PC-3 (cell line): ENCODE measurements at regions not wholly inside any gene's neighbourhood (a gene's known extent, or its start where the extent isn't known, plus 50 kb on each side); places are given as distances from the start of the nearest gene placed in this dataset.

Experiments used
- ATAC-seq: fragments of 200-7000 bp; cut with Tn5 transposase; 2 replicates; pipeline ENCODE4 v1.9.1; 2020; ENCODE audit warnings: mild to moderate bottlenecking, moderate library complexity
- BruUV-seq: library from RNA; stranded (reverse); fragments of 400-500 nt; replicated peaks from 2 replicates; lab custom pipeline; 2021; lab: Mats Ljungman, UMichigan
- CTCF ChIA-PET: fragments of 300-600 bp; sonication (Branson Sonifier 250); formaldehyde crosslinking; loops from one replicate; lab custom pipeline; 2022; ENCODE audit warnings: antibody characterized with exemption; lab: Charles Lee
- POLR2A ChIA-PET: fragments of 300-600 bp; sonication (Branson Sonifier 250); formaldehyde crosslinking; loops from one replicate; lab custom pipeline; 2022; ENCODE audit warnings: antibody characterized with exemption; ENCODE audit not compliant: unreplicated experiment; lab: Charles Lee
- DNase-seq: peaks from one replicate; pipeline ENCODE4 v3.0.0-alpha.2; 2015
- H2AFZ ChIP-seq: fragments of 300-600 bp; sonication (generic); 2 replicates; pipeline ENCODE4 v1.6.0; 2016; ENCODE audit warnings: antibody characterized with exemption, low read length
- H3F3A ChIP-seq: fragments of 300-600 bp; sonication (generic); one replicate; pipeline ENCODE4 v1.6.0; 2017; ENCODE audit warnings: antibody characterized with exemption, low read length, control low read depth, mild to moderate bottlenecking; ENCODE audit not compliant: unreplicated experiment
- H3K27ac ChIP-seq: fragments of 300-600 bp; sonication (generic); 2 replicates; pipeline ENCODE4 v1.5.1; 2016; ENCODE audit warnings: mild to moderate bottlenecking, low read length
- H3K27me3 ChIP-seq: fragments of 300-600 bp; sonication (generic); 2 replicates; pipeline ENCODE4 v1.6.1; 2016; ENCODE audit warnings: low read length, mixed read lengths
- H3K36me3 ChIP-seq: fragments of 300-600 bp; sonication (generic); 2 replicates; pipeline ENCODE4 v1.6.1; 2016; ENCODE audit warnings: low read depth, mixed run types, low read length, mixed read lengths
- H3K4me1 ChIP-seq: fragments of 300-600 bp; sonication (generic); 2 replicates; pipeline ENCODE4 v1.5.1; 2016; ENCODE audit warnings: low read length; ENCODE audit not compliant: insufficient read depth
- H3K4me2 ChIP-seq: fragments of 300-600 bp; sonication (generic); 2 replicates; pipeline ENCODE4 v1.6.0; 2016; ENCODE audit warnings: low read length
- H3K4me3 ChIP-seq: fragments of 300-600 bp; sonication (generic); 2 replicates; pipeline ENCODE4 v1.5.1; 2016; ENCODE audit warnings: mild to moderate bottlenecking, low read length, mixed read lengths
- H3K79me2 ChIP-seq: fragments of 300-600 bp; sonication (generic); 2 replicates; pipeline ENCODE4 v1.6.1; 2017; ENCODE audit warnings: low read length, mixed read lengths
- H3K9ac ChIP-seq: fragments of 300-600 bp; sonication (generic); 2 replicates; pipeline ENCODE4 v1.6.0; 2016; ENCODE audit warnings: mild to moderate bottlenecking, low read length
- H3K9me2 ChIP-seq: fragments of 300-600 bp; sonication (generic); replicated peaks from 2 replicates; pipeline ENCODE4 v1.6.1; 2016; ENCODE audit warnings: mixed run types, low read length, mixed read lengths
- H3K9me3 ChIP-seq: fragments of 300-600 bp; sonication (generic); 2 replicates; pipeline ENCODE4 v1.6.1; 2016; ENCODE audit warnings: low read length, mixed read lengths
- H4K20me1 ChIP-seq: fragments of 300-600 bp; sonication (generic); 2 replicates; pipeline ENCODE4 v1.6.1; 2016; ENCODE audit warnings: low read length, mixed read lengths
- CTCF ChIP-seq: fragments of 300-600 bp; sonication (generic); conservative IDR thresholded peaks from 2 replicates; pipeline ENCODE4 v1.5.1; 2017; ENCODE audit warnings: antibody characterized with exemption, low read depth, mild to moderate bottlenecking, low read length
- EZH2 ChIP-seq: fragments of 300-600 bp; sonication (generic); IDR thresholded peaks from one replicate; pipeline ENCODE4 v1.6.1; 2017; ENCODE audit warnings: antibody characterized with exemption, mild to moderate bottlenecking, low read length; ENCODE audit not compliant: unreplicated experiment
- EZH2phosphoT487 ChIP-seq: fragments of 300-600 bp; sonication (generic); IDR thresholded peaks from 2 replicates; pipeline ENCODE4 v1.6.1; 2018; ENCODE audit warnings: mild to moderate bottlenecking, antibody characterized with exemption, low read length, borderline replicate concordance
- intact Hi-C: fragments of 100-400 bp; cut with micrococcal nuclease; formaldehyde crosslinking; loops from 2 replicates; pipeline ENCODE4 v1.9.0; 2023

GRCh38 chr3:176415661-176416295 lies 781.5 kb downstream of the TBL1XR1 start:
- H3K9me2 ChIP-seq: no peaks in the 10 kb centered on the region
- no peak for TF ChIP-seq EZH2phosphoT487
- TF ChIP-seq CTCF: no peak
- TF ChIP-seq EZH2: no peak
- BruUV-seq: no TSS peak
- H3K27ac ChIP-seq: no peak overlapping the region
- POLR2A ChIA-PET: no interaction called here
- H3K36me3 ChIP-seq: no peaks in the 10 kb centered on the region
- H3K4me2 ChIP-seq: no peak overlapping the region
- H3K4me3 ChIP-seq: no peak overlapping the region
- H4K20me1 ChIP-seq: no peaks in the 10 kb centered on the region
- no peaks in the 10 kb centered on the region for H3K79me2 ChIP-seq
- no peak for ATAC-seq
- CTCF ChIA-PET: no interaction called here
- DNase-seq: no peak
- no peaks in the 10 kb centered on the region for H3K4me1 ChIP-seq
- no peak overlapping the region for H3K9ac ChIP-seq
- H3K27me3 ChIP-seq: no peaks in the 10 kb centered on the region
- intact Hi-C loops: no loop called here
- H3F3A ChIP-seq: no peaks in the 10 kb centered on the region
- H2AFZ ChIP-seq: no peak overlapping the region
- no peaks in the 10 kb centered on the region for H3K9me3 ChIP-seq

GRCh38 chr3:176412771-176413170 lies 784.5 kb downstream of the TBL1XR1 start:
- ATAC-seq: no peak
- H3K4me2 ChIP-seq: no peak overlapping the region
- no peaks in the 10 kb centered on the region for H3K9me2 ChIP-seq
- no peak overlapping the region for H3K9ac ChIP-seq
- no peaks in the 10 kb centered on the region for H3K79me2 ChIP-seq
- H3K27me3 ChIP-seq: no peaks in the 10 kb centered on the region
- ChIA-PET CTCF (no interaction called here), POLR2A (interaction anchor here (0.6 kb wide), 1 partner anchor 493 kb away, joined by 5 read pairs; no protein-coding TSS in a partner anchor)
- no peaks in the 10 kb centered on the region for H3K9me3 ChIP-seq
- H3F3A ChIP-seq: no peaks in the 10 kb centered on the region
- no peaks in the 10 kb centered on the region for H4K20me1 ChIP-seq
- intact Hi-C loops: no loop called here
- H3K27ac ChIP-seq: no peak overlapping the region
- no peaks in the 10 kb centered on the region for H3K36me3 ChIP-seq
- TF ChIP-seq EZH2 (no peak), EZH2phosphoT487 (no peak)
- H3K4me1 ChIP-seq: no peaks in the 10 kb centered on the region
- H3K4me3 ChIP-seq: no peak overlapping the region
- DNase-seq: no peak
- BruUV-seq: no TSS peak
- no peak overlapping the region for H2AFZ ChIP-seq

- intact Hi-C loops: no loop called here
- Histone ChIP-seq H4K20me1 (no peaks in the 10 kb centered on the region), H3K79me2 (no peaks in the 10 kb centered on the region), H3K9me2 (no peaks in the 10 kb centered on the region), H3K4me1 (no peaks in the 10 kb centered on the region), H3K4me3 (no peak overlapping the region), H3K27ac (no peak overlapping the region), H3K36me3 (no peaks in the 10 kb centered on the region), H2AFZ (no peak overlapping the region), H3K9me3 (no peaks in the 10 kb centered on the region), H3F3A (no peaks in the 10 kb centered on the region), H3K27me3 (no peaks in the 10 kb centered on the region), H3K4me2 (no peak overlapping the region), H3K9ac (no peak overlapping the region)
- no TSS peak for BruUV-seq
- DNase-seq (peak; percentile 16), ATAC-seq (no peak)
- POLR2A ChIA-PET: no interaction called here
- CTCF ChIA-PET: no interaction called here
- TF ChIP-seq CTCF (no peak), EZH2 (no peak), EZH2phosphoT487 (no peak)
These were observed 793.8 kb downstream of the TBL1XR1 start for GRCh38 chr3:176403531-176403930.
